ENCODE measurements at regions not wholly inside any gene's neighbourhood (a gene's known extent, or its start where the extent isn't known, plus 50 kb on each side); places are given as distances from the start of the nearest gene placed in this dataset.

GRCh38 chr17:52841971-52842370 is 683.5 kb upstream of the CA10 start:
- DNase-seq: no peak

GRCh38 chr17:52837492-52837891 is 679.0 kb upstream of the CA10 start:
- DNase-seq: no peak

GRCh38 chr17:52831536-52831935 is 673.0 kb upstream of the CA10 start:
- DNase-seq: no peak

- DNase-seq: no peak
Measured at GRCh38 chr17:52828621-52829020, 670.1 kb upstream of the CA10 start.

- no peak for DNase-seq
Measured at GRCh38 chr17:52827526-52827925, 669.0 kb upstream of the CA10 start.

- DNase-seq: no peak
Measured at GRCh38 chr17:52824542-52824941, 666.0 kb upstream of the CA10 start.

- no peak for DNase-seq
Measured at GRCh38 chr17:52823155-52823554, 664.6 kb upstream of the CA10 start.

GRCh38 chr17:52790359-52790955 is 631.9 kb upstream of the CA10 start:
- DNase-seq: no peak

GRCh38 chr17:52789829-52790228 is 631.3 kb upstream of the CA10 start:
- DNase-seq: no peak

- no peak for DNase-seq
Measured at GRCh38 chr17:52776234-52776633, 617.7 kb upstream of the CA10 start.

GRCh38 chr17:52762794-52763167 is 604.3 kb upstream of the CA10 start:
- DNase-seq: no peak

- DNase-seq: no peak
Measured at GRCh38 chr17:52762147-52762793, 603.8 kb upstream of the CA10 start.

- no peak for DNase-seq
Measured at GRCh38 chr17:52759864-52760263, 601.4 kb upstream of the CA10 start.

- DNase-seq: no peak
Measured at GRCh38 chr17:52758481-52758880, 600.0 kb upstream of the CA10 start.

- DNase-seq: no peak
Measured at GRCh38 chr17:52756746-52757145, 598.2 kb upstream of the CA10 start.

GRCh38 chr17:52754838-52755237 is 596.3 kb upstream of the CA10 start:
- no peak for DNase-seq

GRCh38 chr17:52751051-52751450 is 592.5 kb upstream of the CA10 start:
- no peak for DNase-seq

- DNase-seq: no peak
Measured at GRCh38 chr17:52744179-52744578, 585.7 kb upstream of the CA10 start.

GRCh38 chr17:52740006-52740405 is 581.5 kb upstream of the CA10 start:
- no peak for DNase-seq

GRCh38 chr17:52738791-52739190 is 580.3 kb upstream of the CA10 start:
- DNase-seq: no peak

- DNase-seq: no peak
Measured at GRCh38 chr17:52737071-52737470, 578.6 kb upstream of the CA10 start.

GRCh38 chr17:52732841-52733240 is 574.3 kb upstream of the CA10 start:
- DNase-seq: no peak

- no peak for DNase-seq
Measured at GRCh38 chr17:52724578-52724977, 566.1 kb upstream of the CA10 start.

GRCh38 chr17:52721910-52722309 is 563.4 kb upstream of the CA10 start:
- DNase-seq: no peak

- no peak for DNase-seq
Measured at GRCh38 chr17:52710363-52710901, 551.9 kb upstream of the CA10 start.

All from fibroblast of skin of abdomen (primary cell).